ENCODE measurements at regions not wholly inside any gene's neighbourhood (a gene's known extent, or its start where the extent isn't known, plus 50 kb on each side); places are given as distances from the start of the nearest gene placed in this dataset.

GRCh38 chr6:148677594-148678476, 69.0 kb upstream of the UST start:
- no peaks in the 10 kb centered on the region for H3K4me1 ChIP-seq (ENCODE audit: insufficient read depth)
- no peak overlapping the region for H2AFZ ChIP-seq
- H3K27me3 ChIP-seq (ENCODE audit: insufficient read depth), result no peaks in the 10 kb centered on the region
- H3K4me3 ChIP-seq, result no peak overlapping the region
- H3K9me2 ChIP-seq (ENCODE audit: insufficient read depth), result peaks cover 24% of the 10 kb centered on the region; the same call in 1 of the 2 replicates
- TF ChIP-seq REST (IDR thresholded peaks at IDR 0.05; ENCODE audit: unreplicated experiment) (no peak), ETS1 (IDR thresholded peaks at IDR 0.05) (no peak), JUNB (IDR thresholded peaks at IDR 0.05; ENCODE audit: unreplicated experiment) (no peak), STAT1 (IDR thresholded peaks at IDR 0.05; ENCODE audit: unreplicated experiment) (no peak), CTCF (conservative IDR thresholded peaks at IDR 0.05; ENCODE audit: low read depth in 2 of 2) (no peak), EZH2 (IDR thresholded peaks at IDR 0.05; ENCODE audit: low read depth, unreplicated experiment) (no peak), POLR2AphosphoS5 (IDR thresholded peaks at IDR 0.05; ENCODE audit: low read depth) (no peak), ZNF331 (CRISPR knock-in tag; IDR thresholded peaks at IDR 0.05; ENCODE audit: low read depth) (no peak), NANOG (IDR thresholded peaks at IDR 0.05; ENCODE audit: borderline replicate concordance) (no peak), EZH2phosphoT487 (IDR thresholded peaks at IDR 0.05; ENCODE audit: unreplicated experiment) (no peak), CREB1 (CRISPR knock-in tag; IDR thresholded peaks at IDR 0.05; ENCODE audit: low read depth) (no peak), ZNF462 (CRISPR knock-in tag; IDR thresholded peaks at IDR 0.05) (no peak), ZNF114 (CRISPR knock-in tag; IDR thresholded peaks at IDR 0.05) (no peak)
- H3K79me2 ChIP-seq (replicated peaks; ENCODE audit: insufficient read depth), result no peaks in the 10 kb centered on the region
- no peaks in the 10 kb centered on the region for H3F3A ChIP-seq (replicated peaks; ENCODE audit: low read depth)
- H3K4me2 ChIP-seq, result no peak overlapping the region
- no peaks in the 10 kb centered on the region for H3K36me3 ChIP-seq (ENCODE audit: insufficient read depth)
- H3K9me3 Mint-ChIP-seq, result peaks cover 11% of the 10 kb centered on the region
- ATAC-seq (no peak), DNase-seq (ENCODE audit: low spot score) (no peak)
- H4K20me1 ChIP-seq (replicated peaks; ENCODE audit: insufficient read depth), result no peaks in the 10 kb centered on the region
- peaks cover 2% of the 10 kb centered on the region for H3K27me3 Mint-ChIP-seq (ENCODE audit: insufficient read depth, low read depth, poor library complexity)
- H3K36me3 Mint-ChIP-seq (ENCODE audit: low read depth), result peaks cover 8% of the 10 kb centered on the region; the same call in 2 of the 3 replicates
- H3K27ac ChIP-seq (ENCODE audit: low read depth), result no peak overlapping the region
- no peaks in the 10 kb centered on the region for H3K4me1 Mint-ChIP-seq
- H3K27ac Mint-ChIP-seq, result no peak overlapping the region
- H3K4me3 Mint-ChIP-seq, result no peak overlapping the region

All from GM23338 (cell line).